OCI-LY3 (cell line): ENCODE measurements at regions not wholly inside any gene's neighbourhood (a gene's known extent, or its start where the extent isn't known, plus 50 kb on each side); places are given as distances from the start of the nearest gene placed in this dataset.

Experiments
- H2AFZ ChIP-seq: fragments of 200-600, 300-600 bp; shearing (Covaris generic); 2 replicates; pipeline ENCODE4 v1.6.0; 2014; ENCODE audit warnings: antibody characterized with exemption, low read depth, low read length
- H3K27ac ChIP-seq: fragments of 200-600, 300-600 bp; sonication (generic); 2 replicates; pipeline ENCODE4 v1.5.1; 2014; ENCODE audit warnings: mild to moderate bottlenecking, low read length, moderate library complexity, mixed read lengths
- H3K27me3 ChIP-seq: fragments of 200-600, 300-600 bp; sonication (generic); 2 replicates; pipeline ENCODE4 v1.6.1; 2014; ENCODE audit warnings: low read depth, low read length, mixed read lengths
- H3K36me3 ChIP-seq: fragments of 200-600, 300-600 bp; sonication (generic); replicated peaks from 2 replicates; pipeline ENCODE3; 2014; ENCODE audit warnings: low read depth, low read length, mixed read lengths
- H3K4me1 ChIP-seq: fragments of 300-600, 200-600 bp; sonication (generic); 2 replicates; pipeline ENCODE4 v1.6.1; 2014; ENCODE audit warnings: low read length, mixed read lengths
- H3K4me2 ChIP-seq: fragments of 200-600, 300-600 bp; sonication (generic); 2 replicates; pipeline ENCODE4 v1.6.1; 2014; ENCODE audit warnings: low read length, mixed read lengths
- H3K4me3 ChIP-seq: fragments of 300-600, 200-600 bp; sonication (generic); 2 replicates; pipeline ENCODE4 v1.5.1; 2014; ENCODE audit warnings: antibody characterized with exemption, mild to moderate bottlenecking, low read length, moderate library complexity
- H3K79me2 ChIP-seq: fragments of 300-600, 200-600 bp; shearing (Covaris generic); 2 replicates; pipeline ENCODE4 v1.6.1; 2014; ENCODE audit warnings: mild to moderate bottlenecking, low read length, mixed read lengths
- H3K9ac ChIP-seq: fragments of 300-600, 200-600 bp; shearing (Covaris generic); 2 replicates; pipeline ENCODE4 v1.6.0; 2014; ENCODE audit warnings: mild to moderate bottlenecking, low read length, moderate library complexity
- H3K9me3 ChIP-seq: fragments of 200-600, 300-600 bp; shearing (Covaris generic); 2 replicates; pipeline ENCODE4 v1.6.1; 2014; ENCODE audit warnings: low read length, mixed read lengths; ENCODE audit not compliant: insufficient read depth
- H4K20me1 ChIP-seq: fragments of 200-600, 300-600 bp; sonication (generic); 2 replicates; pipeline ENCODE4 v1.6.1; 2016; ENCODE audit warnings: low read length, mixed read lengths; ENCODE audit not compliant: insufficient read depth
- CTCF ChIP-seq: fragments of 200-600, 300-600 bp; sonication (generic); IDR thresholded peaks from 2 replicates; pipeline ENCODE4 v1.5.1; 2014; ENCODE audit warnings: antibody characterized with exemption, low read length, low read depth
- EZH2phosphoT487 ChIP-seq: fragments of 200-600 bp; shearing (Covaris generic); IDR thresholded peaks from 2 replicates; pipeline ENCODE4 v1.6.1; 2018; ENCODE audit warnings: antibody characterized with exemption, mixed run types, low read depth

DNA sequence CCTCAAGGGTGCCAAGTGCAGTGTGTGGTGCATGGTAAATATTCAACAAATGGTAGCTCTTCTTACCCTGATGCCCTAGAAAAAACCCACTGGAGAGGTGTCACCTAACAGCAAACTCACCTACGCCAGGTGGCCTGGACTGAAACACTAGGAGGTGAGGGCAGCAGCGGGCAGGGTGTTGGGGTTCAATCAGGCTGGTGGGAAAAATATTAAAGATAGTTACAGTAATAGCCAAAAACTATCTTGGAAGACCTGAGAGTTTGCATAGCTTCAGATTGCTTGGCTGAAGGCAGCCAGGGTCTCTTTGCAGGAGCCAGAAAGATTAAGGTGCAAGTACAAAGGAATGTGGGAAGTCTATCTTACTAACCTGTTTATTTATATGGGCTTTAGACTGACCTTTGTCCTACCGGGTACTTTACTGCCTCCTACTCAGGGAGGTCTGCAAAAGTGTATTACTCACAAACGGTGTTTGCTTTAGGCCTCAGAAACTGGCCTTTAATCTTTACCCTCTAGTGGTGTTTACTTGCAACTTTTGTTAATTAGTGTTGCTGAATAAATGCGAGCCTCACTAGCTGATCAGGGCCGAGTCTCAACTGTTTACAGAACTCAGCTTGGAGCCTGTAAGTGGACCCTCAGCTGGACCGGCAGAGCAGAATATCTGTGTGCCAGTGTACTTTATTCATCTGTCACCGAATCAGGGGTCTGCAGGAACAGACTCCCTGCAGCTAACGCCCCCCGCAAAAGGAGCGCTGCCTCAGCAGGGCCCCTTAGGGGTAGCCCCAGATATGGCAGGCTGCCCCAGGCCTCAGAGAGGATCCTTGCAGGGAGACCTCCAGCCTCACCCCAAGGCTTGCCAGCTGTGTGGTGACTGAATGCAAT, 63.9 kb downstream of the SYF2 start:
- no peaks in the 10 kb centered on the region for H3K27me3 ChIP-seq
- H3K4me3 ChIP-seq = no peak overlapping the region
- no peaks in the 10 kb centered on the region for H4K20me1 ChIP-seq
- H3K9me3 ChIP-seq = no peaks in the 10 kb centered on the region
- no peak overlapping the region for H3K9ac ChIP-seq
- no peaks in the 10 kb centered on the region for H3K4me1 ChIP-seq
- no peak overlapping the region for H3K4me2 ChIP-seq
- no peaks in the 10 kb centered on the region for H3K36me3 ChIP-seq
- no peak for TF ChIP-seq CTCF
- TF ChIP-seq EZH2phosphoT487 = no peak
- no peak overlapping the region for H3K27ac ChIP-seq
- no peaks in the 10 kb centered on the region for H3K79me2 ChIP-seq
- H2AFZ ChIP-seq = no peak overlapping the region

GRCh38 chr1:25167269-25168192, 64.8 kb downstream of the SYF2 start:
- Histone ChIP-seq H3K4me3 (no peak overlapping the region), H2AFZ (no peak overlapping the region), H3K4me2 (no peak overlapping the region), H3K9me3 (no peaks in the 10 kb centered on the region), H4K20me1 (no peaks in the 10 kb centered on the region), H3K79me2 (no peaks in the 10 kb centered on the region), H3K36me3 (no peaks in the 10 kb centered on the region), H3K27ac (no peak overlapping the region), H3K9ac (no peak overlapping the region), H3K27me3 (no peaks in the 10 kb centered on the region), H3K4me1 (no peaks in the 10 kb centered on the region)
- TF ChIP-seq EZH2phosphoT487 = no peak
- TF ChIP-seq CTCF = no peak

- H2AFZ ChIP-seq = no peak overlapping the region
- H3K79me2 ChIP-seq = no peaks in the 10 kb centered on the region
- H3K4me2 ChIP-seq = no peak overlapping the region
- no peak overlapping the region for H3K9ac ChIP-seq
- H3K4me3 ChIP-seq = no peak overlapping the region
- no peak overlapping the region for H3K27ac ChIP-seq
- no peaks in the 10 kb centered on the region for H3K36me3 ChIP-seq
- H4K20me1 ChIP-seq = no peaks in the 10 kb centered on the region
- no peak for TF ChIP-seq CTCF
- no peak for TF ChIP-seq EZH2phosphoT487
- H3K27me3 ChIP-seq = no peaks in the 10 kb centered on the region
- H3K9me3 ChIP-seq = no peaks in the 10 kb centered on the region
- H3K4me1 ChIP-seq = no peaks in the 10 kb centered on the region
These were observed 65.5 kb downstream of the SYF2 start for GRCh38 chr1:25166847-25167246.

DNA sequence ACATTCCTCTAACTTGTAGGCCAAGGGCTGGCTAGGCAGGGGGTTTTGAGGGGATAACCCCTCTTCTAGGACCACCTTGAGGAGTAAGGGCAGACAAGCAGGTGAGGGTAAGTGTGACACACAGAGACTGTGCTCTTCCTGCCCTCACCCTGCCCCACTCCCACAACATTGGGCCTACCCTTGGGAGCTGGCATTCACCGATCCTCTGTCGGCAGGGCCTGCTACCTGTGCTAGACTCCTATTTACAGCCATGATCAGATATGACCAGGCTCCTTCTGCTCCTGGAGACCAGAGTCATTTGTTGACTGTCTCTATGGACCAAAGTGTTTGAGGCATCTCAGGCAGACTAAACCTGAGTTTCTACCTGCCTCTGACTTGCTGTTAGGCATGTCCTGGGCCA, 68.3 kb downstream of the SYF2 start:
- Histone ChIP-seq H2AFZ (no peak overlapping the region), H3K27me3 (0 out of 2 replicates have a peak, but pooled peaks cover 5% of the 10 kb centered on the region), H3K4me3 (no peak overlapping the region), H3K4me2 (no peak overlapping the region), H3K27ac (no peak overlapping the region), H3K79me2 (no peaks in the 10 kb centered on the region), H3K4me1 (no peaks in the 10 kb centered on the region), H4K20me1 (no peaks in the 10 kb centered on the region), H3K36me3 (no peaks in the 10 kb centered on the region), H3K9me3 (no peaks in the 10 kb centered on the region), H3K9ac (no peak overlapping the region)
- no peak for TF ChIP-seq EZH2phosphoT487
- TF ChIP-seq CTCF = no peak
